Ishikawa (cell line): ENCODE measurements at regions not wholly inside any gene's neighbourhood (a gene's known extent, or its start where the extent isn't known, plus 50 kb on each side); places are given as distances from the start of the nearest gene placed in this dataset.

Experiments used
- RAD21 ChIP-seq: IDR thresholded peaks from 2 replicates; pipeline ENCODE4 v1.6.1; 2012; ENCODE audit warnings: low read depth
- REST ChIP-seq: IDR thresholded peaks from 2 replicates; pipeline ENCODE4 v1.6.1; 2012; ENCODE audit warnings: low read depth, mild to moderate bottlenecking

GRCh38 chr10:65602182-65602865 is 1323.5 kb upstream of the LRRTM3 start:
- TF ChIP-seq REST (no peak), RAD21 (no peak)
